ENCODE measurements at regions not wholly inside any gene's neighbourhood (a gene's known extent, or its start where the extent isn't known, plus 50 kb on each side); places are given as distances from the start of the nearest gene placed in this dataset.

GRCh38 chr15:23750179-23750578 lies 63.1 kb upstream of the NDN start:
- TF ChIP-seq POLR2A (IDR thresholded peaks at IDR 0.05) (no peak), CTCF (IDR thresholded peaks at IDR 0.05) (no peak)
- H3K4me3 ChIP-seq, result no peak overlapping the region
- no peaks in the 10 kb centered on the region for H3K9me3 ChIP-seq
- no peak overlapping the region for H3K27ac ChIP-seq
- H3K27me3 ChIP-seq, result no peaks in the 10 kb centered on the region
- DNase-seq (no peak), ATAC-seq (peak; percentile 38)
- peaks cover 9% of the 10 kb centered on the region for H3K4me1 ChIP-seq
- H3K36me3 ChIP-seq (replicated peaks in 1 of 2; ENCODE audit: insufficient read depth in 1 of 2, low read depth in 2 of 2), result no peaks in the 10 kb centered on the region
- intact Hi-C loops (cut with DNase I), result no loop called here
- WGBS, 2 donors, result 43 to 49% methylated on average over 4 of the region's 4 CpGs

- Histone ChIP-seq H3K9me3 (peaks cover 0 to 1% (median 0%) of the 10 kb centered on the region in 3 donors), H3K27ac (no peak overlapping the region), H3K4me1 (peaks cover 9% of the 10 kb centered on the region), H3K4me3 (no peak overlapping the region), H3K27me3 (no peaks in the 10 kb centered on the region), H3K36me3 (replicated peaks in 1 of 2; ENCODE audit: insufficient read depth in 1 of 2, low read depth in 2 of 2) (no peaks in the 10 kb centered on the region)
- intact Hi-C loops (cut with DNase I), result no loop called here
- ATAC-seq (no peak), DNase-seq (peak in 2 of 4 donors; percentile 16 to 41)
- no peak for TF ChIP-seq CTCF (IDR thresholded peaks at IDR 0.05)
- TF ChIP-seq POLR2A (IDR thresholded peaks at IDR 0.05), result no peak
- 20 to 33% methylated on average over 1 of the region's 1 CpG for WGBS, 2 donors
These were observed 63.7 kb upstream of the NDN start for GRCh38 chr15:23750776-23751175.

GRCh38 chr15:23753248-23753647 lies 66.1 kb upstream of the NDN start:
- ATAC-seq (no peak), DNase-seq (no peak)
- peaks cover 9% of the 10 kb centered on the region for H3K4me1 ChIP-seq
- TF ChIP-seq POLR2A (IDR thresholded peaks at IDR 0.05) (no peak), CTCF (IDR thresholded peaks at IDR 0.05) (no peak)
- H3K27ac ChIP-seq, result no peak overlapping the region
- intact Hi-C loops (cut with DNase I), result no loop called here
- no peak overlapping the region for H3K4me3 ChIP-seq
- H3K27me3 ChIP-seq, result no peaks in the 10 kb centered on the region
- H3K9me3 ChIP-seq, result peaks cover 0 to 4% (median 0%) of the 10 kb centered on the region in 3 donors
- H3K36me3 ChIP-seq (replicated peaks in 1 of 2; ENCODE audit: insufficient read depth in 1 of 2, low read depth in 2 of 2), result no peaks in the 10 kb centered on the region
- 43 to 54% methylated on average over 1 to 2 of the region's 2 CpGs for WGBS, 2 donors

GRCh38 chr15:23758891-23759290 lies 71.8 kb upstream of the NDN start:
- DNase-seq (no peak), ATAC-seq (no peak)
- no peaks in the 10 kb centered on the region for H3K4me1 ChIP-seq
- peaks cover 0 to 4% (median 0%) of the 10 kb centered on the region in 3 donors for H3K9me3 ChIP-seq
- no peak overlapping the region for H3K27ac ChIP-seq
- H3K36me3 ChIP-seq (replicated peaks in 1 of 2; ENCODE audit: insufficient read depth in 1 of 2, low read depth in 2 of 2), result no peaks in the 10 kb centered on the region
- H3K4me3 ChIP-seq, result no peak overlapping the region
- intact Hi-C loops (cut with DNase I), result no loop called here
- TF ChIP-seq POLR2A (IDR thresholded peaks at IDR 0.05) (no peak), CTCF (IDR thresholded peaks at IDR 0.05) (no peak)
- no peaks in the 10 kb centered on the region for H3K27me3 ChIP-seq
- WGBS, 2 donors, result 33 to 40% methylated on average over 7 of the region's 7 CpGs

- peaks cover 0 to 4% (median 0%) of the 10 kb centered on the region in 3 donors for H3K9me3 ChIP-seq
- H3K4me1 ChIP-seq, result no peaks in the 10 kb centered on the region
- H3K27me3 ChIP-seq, result no peaks in the 10 kb centered on the region
- no peaks in the 10 kb centered on the region for H3K36me3 ChIP-seq (replicated peaks in 1 of 2; ENCODE audit: insufficient read depth in 1 of 2, low read depth in 2 of 2)
- no peak overlapping the region for H3K27ac ChIP-seq
- peak in 1 of 4 donors; percentile 6 for DNase-seq
- no peak overlapping the region for H3K4me3 ChIP-seq
- 28 to 37% methylated on average over 4 of the region's 4 CpGs for WGBS, 2 donors
- intact Hi-C loops (cut with DNase I), result no loop called here
- ATAC-seq, result no peak
- no peak for TF ChIP-seq CTCF (IDR thresholded peaks at IDR 0.05)
- no peak for TF ChIP-seq POLR2A (IDR thresholded peaks at IDR 0.05)
These were observed 72.9 kb upstream of the NDN start for GRCh38 chr15:23760024-23760423.

All from body of pancreas (tissue), 4 donors.